Hematopoietic multipotent progenitor cell (in vitro differentiated cells): ENCODE measurements at regions not wholly inside any gene's neighbourhood (a gene's known extent, or its start where the extent isn't known, plus 50 kb on each side); places are given as distances from the start of the nearest gene placed in this dataset.
A peak's percentile ranks its signal among the peaks of the same experiment; 100 is the strongest.
"Not testable (repeated sequence)": the region's sequence is repeated elsewhere in the genome, so short reads cannot be mapped to it uniquely, and the experiment has no call there.

Source experiments
- DNase-seq, 3 donors: peaks; one replicate each; pipeline ENCODE4 v3.0.0-alpha.2; 2011 to 2015; ENCODE audit warnings: low read depth in 2 of 3, low spot score in 2 of 3

GRCh38 chr14:106129904-106130661 lies 603.7 kb downstream of the TMEM121 start:
- DNase-seq, result not testable (repeated sequence)

DNA sequence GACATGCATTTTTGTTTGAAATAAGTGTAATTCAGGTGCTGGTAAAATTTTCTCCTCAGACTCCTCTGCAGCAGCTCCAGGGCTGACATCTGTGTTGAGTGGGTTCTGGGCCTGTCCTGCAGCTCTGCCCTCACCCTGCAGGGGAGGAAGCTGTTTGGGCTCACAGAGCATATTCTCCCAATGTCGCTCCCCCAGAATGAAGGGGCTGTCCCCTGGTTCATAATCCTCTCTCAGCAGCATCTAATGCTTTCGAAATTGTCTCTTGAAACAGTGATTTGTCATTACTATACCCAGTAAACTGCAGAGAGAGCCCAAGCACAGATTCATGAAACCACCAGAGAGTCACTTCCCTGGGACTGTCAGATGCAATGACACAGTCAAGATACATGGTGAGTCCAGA lies 606.7 kb downstream of the TMEM121 start:
- not testable (repeated sequence) for DNase-seq

GRCh38 chr14:106134886-106135285 lies 608.5 kb downstream of the TMEM121 start:
- DNase-seq, result peak in 1 of 3 donors; percentile 17

DNA sequence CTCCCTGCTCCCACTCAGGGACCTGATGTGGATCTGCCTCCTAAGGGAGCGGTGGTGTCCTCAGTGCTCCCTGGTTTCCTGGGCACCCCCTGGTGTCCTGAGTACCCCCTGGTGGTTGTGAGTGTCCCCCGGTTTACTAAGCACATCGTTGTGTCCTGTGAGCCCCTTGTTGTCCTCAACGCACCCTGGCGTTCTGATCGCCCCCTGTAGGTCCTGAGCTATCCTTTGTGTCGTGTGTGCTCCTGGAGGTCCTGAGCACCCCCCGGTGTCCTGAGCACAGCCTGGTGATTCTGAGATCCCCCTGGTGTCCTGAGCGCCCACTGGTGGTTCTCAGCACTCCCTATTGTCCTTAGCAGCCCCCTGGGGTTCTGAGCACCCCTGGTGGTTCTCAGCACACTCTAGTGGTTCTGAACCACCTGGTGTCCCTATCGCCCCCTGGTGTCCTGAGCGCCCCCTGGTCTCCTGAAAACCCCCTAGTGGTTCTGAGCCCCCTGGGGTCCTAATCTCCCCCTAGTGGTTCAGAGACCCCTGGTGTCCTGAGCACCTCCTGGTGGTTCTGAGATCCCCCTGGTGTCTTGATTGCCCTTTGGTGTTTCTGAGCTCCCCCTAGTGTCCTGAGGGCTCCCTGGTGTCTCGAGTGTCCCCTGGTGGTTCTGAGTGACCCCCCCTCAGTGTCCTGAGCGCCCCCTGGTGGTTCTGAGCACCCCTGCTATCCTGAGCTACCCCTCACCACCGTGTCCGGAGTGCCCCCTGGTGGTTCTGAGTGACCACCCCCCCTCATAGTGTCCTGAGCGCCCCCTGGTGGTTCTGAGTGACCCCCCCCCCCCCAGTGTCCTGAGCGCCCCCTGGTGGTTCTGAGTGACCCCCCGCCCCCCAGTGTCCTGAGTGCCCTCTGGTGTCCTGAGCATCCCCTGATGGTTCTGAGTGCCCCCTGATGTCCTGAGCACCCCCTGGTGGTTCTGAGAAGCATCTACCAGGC lies 615.1 kb downstream of the TMEM121 start:
- peak in 2 of 3 donors; percentile 51 for DNase-seq

GRCh38 chr14:106145731-106146130 lies 619.3 kb downstream of the TMEM121 start:
- DNase-seq, result not testable (repeated sequence)

DNA sequence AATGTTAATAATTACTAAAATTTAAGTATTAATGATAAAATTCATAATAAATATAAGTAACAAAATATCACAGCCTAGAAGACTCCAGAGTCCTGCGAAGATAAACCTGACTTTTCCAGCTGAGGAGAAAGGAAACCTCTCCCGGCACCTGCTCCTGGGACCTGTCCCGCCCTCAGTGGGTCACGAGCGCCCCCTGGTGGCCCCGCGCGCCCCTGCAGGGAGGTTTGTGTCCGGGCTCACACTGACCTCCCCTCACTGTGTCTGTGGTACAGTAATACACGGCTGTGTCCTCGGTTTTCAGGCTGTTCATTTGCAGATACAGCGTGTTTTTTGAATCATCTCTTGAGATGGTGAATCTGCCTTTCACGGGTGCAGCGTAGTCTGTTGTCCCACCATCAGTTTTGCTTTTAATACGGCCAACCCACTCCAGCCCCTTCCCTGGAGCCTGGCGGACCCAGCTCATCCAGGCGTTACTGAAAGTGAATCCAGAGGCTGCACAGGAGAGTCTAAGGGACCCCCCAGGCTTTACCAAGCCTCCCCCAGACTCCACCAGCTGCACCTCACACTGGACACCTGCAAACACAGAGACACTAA lies 627.1 kb downstream of the TMEM121 start:
- DNase-seq, result peak in 2 of 3 donors; percentile 44 to 58

DNA sequence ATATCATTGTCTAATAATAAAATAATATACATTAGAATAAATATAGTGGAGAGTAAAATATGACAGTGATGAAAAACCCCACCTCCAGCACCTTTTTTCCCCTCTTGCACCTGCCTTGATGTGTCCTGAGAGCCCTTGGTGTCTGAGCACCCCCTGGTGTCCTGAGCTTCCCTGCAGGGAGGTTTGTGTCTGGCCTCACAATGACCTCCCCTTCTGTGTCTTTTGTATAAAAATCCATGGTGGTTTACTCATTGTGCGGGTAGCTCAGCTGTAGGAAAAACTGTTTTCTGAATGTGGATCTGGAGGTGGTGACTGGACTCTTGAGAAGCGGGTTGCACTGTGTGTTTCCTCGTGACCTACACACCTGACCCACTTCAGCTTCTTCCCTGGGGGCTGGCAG lies 636.9 kb downstream of the TMEM121 start:
- no peak for DNase-seq

DNA sequence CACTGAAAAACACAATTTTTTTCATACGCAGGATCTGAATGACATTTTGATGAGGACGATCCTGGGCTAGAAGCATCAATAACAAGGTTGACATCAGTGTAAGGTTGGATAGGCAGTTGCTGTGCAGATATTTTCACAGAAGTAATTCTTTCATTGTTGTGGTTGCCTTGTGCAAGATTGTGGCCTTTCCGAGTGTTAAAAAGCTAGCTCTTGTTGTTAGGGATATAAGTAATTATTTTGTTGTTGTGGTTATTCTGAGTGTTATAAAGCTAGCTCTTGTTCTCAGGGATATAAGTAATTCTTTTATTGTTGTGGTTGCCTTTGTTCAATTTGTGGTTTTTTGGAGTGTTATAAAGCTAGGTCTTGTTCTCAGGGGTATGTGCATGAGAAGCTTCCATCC lies 637.4 kb downstream of the TMEM121 start:
- not testable (repeated sequence) for DNase-seq

GRCh38 chr14:106166232-106166631 lies 639.8 kb downstream of the TMEM121 start:
- DNase-seq, result no peak

GRCh38 chr14:106166650-106167204 lies 640.3 kb downstream of the TMEM121 start:
- DNase-seq, result no peak

- peak in 2 of 3 donors; percentile 41 to 48 for DNase-seq
Observed at GRCh38 chr14:106170163-106170658, 643.8 kb downstream of the TMEM121 start.

GRCh38 chr14:106174206-106174605 lies 647.8 kb downstream of the TMEM121 start:
- DNase-seq, result no peak

DNA sequence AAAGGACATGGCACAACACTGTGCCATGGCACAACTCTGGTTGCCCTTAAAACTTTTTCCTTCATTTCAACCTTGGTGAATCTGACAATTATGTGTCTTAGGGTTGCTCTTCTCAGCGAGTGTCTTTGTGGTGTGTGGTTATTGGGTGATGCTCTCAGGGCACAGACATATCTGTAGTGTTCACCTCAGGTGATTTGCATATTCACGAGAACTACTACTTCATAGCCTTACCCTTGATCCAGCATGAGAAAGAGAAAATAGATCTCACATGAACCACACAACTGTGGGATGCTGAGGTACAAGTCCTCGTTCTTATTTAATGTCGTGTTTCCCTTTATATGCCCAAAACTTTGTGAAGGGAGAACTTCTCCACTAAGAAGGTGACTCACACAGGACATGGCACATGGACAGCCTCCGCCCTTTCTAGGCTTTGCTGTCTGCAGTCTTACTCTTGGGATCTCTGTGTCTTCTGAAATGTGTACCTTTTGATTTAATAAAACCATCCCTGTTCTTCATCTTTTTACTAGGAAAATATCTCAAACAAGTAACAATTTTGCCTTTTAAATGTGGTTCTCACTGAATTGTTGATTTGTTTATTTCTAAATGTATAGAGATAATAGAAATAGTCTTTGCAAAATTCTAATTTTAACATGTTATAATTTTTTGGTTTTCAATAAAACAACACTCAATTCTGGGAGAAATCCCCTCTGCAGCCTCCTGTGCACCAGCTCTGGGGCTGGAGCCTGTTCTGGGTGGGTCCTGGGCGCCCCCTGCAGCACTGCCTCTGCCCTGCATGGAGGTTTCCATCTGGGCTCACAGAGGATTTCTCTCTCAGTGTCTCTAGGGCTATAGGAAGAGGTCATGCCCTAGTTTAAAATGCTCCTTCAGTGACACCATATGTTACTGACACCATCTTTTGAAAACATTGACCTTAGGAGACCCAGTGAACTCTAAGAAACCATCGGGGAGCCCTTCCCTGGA lies 651.2 kb downstream of the TMEM121 start:
- DNase-seq, result not testable (repeated sequence)

- peak in 1 of 3 donors; percentile 29 for DNase-seq
Observed at GRCh38 chr14:106179761-106180160, 653.4 kb downstream of the TMEM121 start.

DNA sequence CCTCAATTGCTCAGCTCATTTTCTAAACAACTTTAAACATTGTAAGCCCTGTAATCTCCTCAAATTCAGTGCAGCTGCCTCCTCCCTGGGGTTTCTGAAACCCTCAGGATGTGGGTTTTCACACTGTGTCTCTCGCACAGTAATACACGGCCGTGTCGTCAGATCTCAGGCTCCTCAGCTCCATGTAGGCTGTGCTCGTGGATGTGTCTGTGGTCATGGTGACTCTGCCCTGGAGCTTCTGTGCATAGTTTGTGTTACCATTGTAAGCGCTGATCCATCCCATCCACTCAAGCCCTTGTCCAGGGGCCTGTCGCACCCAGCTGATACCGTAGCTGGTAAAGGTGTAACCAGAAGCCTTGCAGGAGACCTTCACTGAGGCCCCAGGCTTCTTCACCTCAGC lies 658.4 kb downstream of the TMEM121 start:
- peak in 2 of 3 donors; percentile 61 to 90 for DNase-seq

GRCh38 chr14:106185174-106185836 lies 658.9 kb downstream of the TMEM121 start:
- DNase-seq, result not testable (repeated sequence)

- DNase-seq, result peak in 2 of 3 donors; percentile 42 to 75
Observed at GRCh38 chr14:106185837-106186233, 659.5 kb downstream of the TMEM121 start.

- no peak for DNase-seq
Observed at GRCh38 chr14:106187216-106187615, 660.8 kb downstream of the TMEM121 start.

- not testable (repeated sequence) for DNase-seq
Observed at GRCh38 chr14:106192701-106193100, 666.3 kb downstream of the TMEM121 start.
